WTC11 (cell line): ENCODE measurements at regions not wholly inside any gene's neighbourhood (a gene's known extent, or its start where the extent isn't known, plus 50 kb on each side); places are given as distances from the start of the nearest gene placed in this dataset.
A peak's percentile ranks its signal among the peaks of the same experiment; 100 is the strongest.

Experiments
- ATAC-seq: fragments of 200-7000 bp; cut with Tn5 transposase; 2 replicates; pipeline ENCODE4 v1.10.0; 2021; ENCODE audit warnings: mild to moderate bottlenecking, moderate library complexity
- CTCF ChIA-PET: fragments of 300-600 bp; sonication (Branson Sonifier 250); formaldehyde crosslinking; loops from one replicate; lab custom pipeline; 2021; ENCODE audit warnings: antibody characterized with exemption; lab: Charles Lee
- POLR2A ChIA-PET: fragments of 350-600 bp; sonication (Branson Sonifier 250); formaldehyde crosslinking; loops from one replicate; lab custom pipeline; 2021; ENCODE audit warnings: antibody characterized with exemption; lab: Charles Lee
- DNase-seq: peaks from one replicate; pipeline ENCODE4 v3.0.0; 2021; ENCODE audit warnings: low spot score
- H3K27ac Mint-ChIP-seq: 2 replicates; pipeline ENCODE4 v1.8.0; 2021; ENCODE audit warnings: mixed read lengths
- H3K27me3 Mint-ChIP-seq: 2 replicates; pipeline ENCODE4 v1.8.0; 2021; ENCODE audit warnings: low read depth, mild to moderate bottlenecking, moderate library complexity, mixed read lengths
- H3K36me3 Mint-ChIP-seq: 2 replicates; pipeline ENCODE4 v1.8.0; 2021; ENCODE audit warnings: mixed read lengths
- H3K4me1 Mint-ChIP-seq: 2 replicates; pipeline ENCODE4 v1.8.0; 2022; ENCODE audit warnings: mixed read lengths
- H3K4me3 Mint-ChIP-seq: 2 replicates; pipeline ENCODE4 v1.8.0; 2021; ENCODE audit warnings: mild to moderate bottlenecking, moderate library complexity, mixed read lengths
- H3K9me3 Mint-ChIP-seq: 2 replicates; pipeline ENCODE4 v1.8.0; 2021; ENCODE audit warnings: mixed read lengths
- AR ChIP-seq: fragments of 250-450 bp; sonication (Bioruptor Pico); IDR thresholded peaks from 2 replicates; pipeline ENCODE4 v1.9.0; 2021; ENCODE audit warnings: mild to moderate bottlenecking
- ATF1 ChIP-seq: sonication (generic); formaldehyde crosslinking; IDR thresholded peaks from 2 replicates; pipeline ENCODE4 v1.8.1; 2023; ENCODE audit warnings: mild to moderate bottlenecking, moderate library complexity, missing genetic modification reagents
- ATF6 ChIP-seq: sonication (generic); formaldehyde crosslinking; IDR thresholded peaks from 2 replicates; pipeline ENCODE4 v1.8.1; 2023; ENCODE audit warnings: mild to moderate bottlenecking, missing genetic modification reagents
- GTF2I ChIP-seq: fragments of 250-450 bp; sonication (Bioruptor Pico); conservative IDR thresholded peaks from 2 replicates; pipeline ENCODE4 v1.4.0; 2021; ENCODE audit warnings: mild to moderate bottlenecking
- JUN ChIP-seq: sonication (generic); formaldehyde crosslinking; IDR thresholded peaks from 2 replicates; pipeline ENCODE4 v1.8.0; 2023; ENCODE audit warnings: mild to moderate bottlenecking, missing genetic modification reagents
- MAX ChIP-seq: sonication (generic); formaldehyde crosslinking; IDR thresholded peaks from 2 replicates; pipeline ENCODE4 v1.8.0; 2022; ENCODE audit warnings: mild to moderate bottlenecking, missing genetic modification reagents
- MXD4 ChIP-seq: fragments of 250-450 bp; sonication (Bioruptor Pico); IDR thresholded peaks from 2 replicates; pipeline ENCODE4 v1.8.0; 2021; ENCODE audit warnings: mild to moderate bottlenecking, moderate library complexity, borderline replicate concordance
- NFATC4 ChIP-seq: fragments of 250-450 bp; sonication (Bioruptor Pico); IDR thresholded peaks from 2 replicates; pipeline ENCODE4 v1.9.0; 2021; ENCODE audit warnings: mild to moderate bottlenecking
- RORB ChIP-seq: fragments of 250-450 bp; sonication (Bioruptor Pico); IDR thresholded peaks from 2 replicates; pipeline ENCODE4 v1.9.0; 2021; ENCODE audit warnings: mild to moderate bottlenecking
- SMAD4 ChIP-seq: sonication (generic); formaldehyde crosslinking; IDR thresholded peaks from 2 replicates; pipeline ENCODE4 v1.8.0; 2022; ENCODE audit warnings: mild to moderate bottlenecking, missing genetic modification reagents
- STAT6 ChIP-seq: sonication (generic); formaldehyde crosslinking; conservative IDR thresholded peaks from 2 replicates; pipeline ENCODE4 v1.8.1; 2023; ENCODE audit warnings: mild to moderate bottlenecking, low read depth, missing genetic modification reagents, moderate library complexity
- USF2 ChIP-seq: sonication (generic); formaldehyde crosslinking; IDR thresholded peaks from 2 replicates; pipeline ENCODE4 v1.8.1; 2023; ENCODE audit warnings: mild to moderate bottlenecking, missing genetic modification reagents, moderate library complexity
- ZBTB43 ChIP-seq: sonication (generic); formaldehyde crosslinking; IDR thresholded peaks from 2 replicates; pipeline ENCODE4 v1.8.1; 2023; ENCODE audit warnings: mild to moderate bottlenecking, missing genetic modification reagents
- ZNF138 ChIP-seq: sonication (generic); formaldehyde crosslinking; conservative IDR thresholded peaks from 2 replicates; pipeline ENCODE4 v1.8.1; 2022; ENCODE audit warnings: mild to moderate bottlenecking, moderate library complexity, missing genetic modification reagents
- ZNF416 ChIP-seq: fragments of 250-450 bp; sonication (Bioruptor Pico); IDR thresholded peaks from 2 replicates; pipeline ENCODE4 v1.9.0; 2021; ENCODE audit warnings: mild to moderate bottlenecking, inconsistent platforms

- DNase-seq (no peak), ATAC-seq (peak; percentile 16)
- Mint-ChIP-seq H3K4me3 (no peak overlapping the region), H3K9me3 (peaks cover 5% of the 10 kb centered on the region; the same call in 1 of the 2 replicates), H3K4me1 (peaks cover 18% of the 10 kb centered on the region), H3K36me3 (no peaks in the 10 kb centered on the region), H3K27ac (no peak overlapping the region), H3K27me3 (peaks cover 3% of the 10 kb centered on the region)
- TF ChIP-seq STAT6 (CRISPR knock-in tag) = no peak
- no peak for TF ChIP-seq NFATC4 (CRISPR knock-in tag)
- no peak for TF ChIP-seq RORB
- no peak for TF ChIP-seq ATF6 (CRISPR knock-in tag)
- TF ChIP-seq ZNF138 (CRISPR knock-in tag) = no peak
- no peak for TF ChIP-seq MXD4
- TF ChIP-seq GTF2I (CRISPR knock-in tag) = no peak
- no peak for TF ChIP-seq AR
- no peak for TF ChIP-seq SMAD4
- no peak for TF ChIP-seq JUN
- TF ChIP-seq ZBTB43 (CRISPR knock-in tag) = no peak
- no peak for TF ChIP-seq ATF1 (CRISPR knock-in tag)
- POLR2A ChIA-PET = no interaction called here
- CTCF ChIA-PET = interaction anchor here (0.7 to 2.5 kb wide), 10 partner anchors 10 to 523 kb away, joined by 3 to 14 read pairs (median 4); no protein-coding TSS in a partner anchor
These were observed 84.7 kb downstream of the LINGO1 start for GRCh38 chr15:77547801-77548588.

- peaks cover 3% of the 10 kb centered on the region for H3K27me3 Mint-ChIP-seq
- DNase-seq (no peak), ATAC-seq (no peak)
- peaks cover 29% of the 10 kb centered on the region for H3K4me1 Mint-ChIP-seq
- peaks cover 5% of the 10 kb centered on the region; the same call in 1 of the 2 replicates for H3K9me3 Mint-ChIP-seq
- no peak overlapping the region for H3K4me3 Mint-ChIP-seq
- no peaks in the 10 kb centered on the region for H3K36me3 Mint-ChIP-seq
- POLR2A ChIA-PET = interaction anchor here (0.6 kb wide), 1 partner anchor 100 kb away, joined by 3 read pairs; no protein-coding TSS in a partner anchor
- TF ChIP-seq AR (no peak), GTF2I (CRISPR knock-in tag) (no peak), MAX (no peak), ZNF416 (CRISPR knock-in tag) (no peak), USF2 (no peak)
- TF ChIP-seq, all 79 proteins: peak for 0
- H3K27ac Mint-ChIP-seq = no peak overlapping the region
- CTCF ChIA-PET = interaction anchor here (0.5 to 1.5 kb wide), 9 partner anchors 20 to 439 kb away, joined by 3 to 5 read pairs (median 4); no protein-coding TSS in a partner anchor
These were observed 85.8 kb downstream of the LINGO1 start for GRCh38 chr15:77546870-77547269.
